Epithelial cell of prostate (primary cell): ENCODE measurements at regions not wholly inside any gene's neighbourhood (a gene's known extent, or its start where the extent isn't known, plus 50 kb on each side); places are given as distances from the start of the nearest gene placed in this dataset.

Experiments
- DNase-seq: peaks from one replicate; pipeline ENCODE4 v3.0.0-alpha.2; 2011; ENCODE audit warnings: low read depth, low spot score
- H3K27ac ChIP-seq: fragments of 450-650 bp; 2 replicates; pipeline ENCODE4 v1.5.1; 2017; ENCODE audit warnings: mild to moderate bottlenecking

- DNase-seq = no peak
- no peak overlapping the region for H3K27ac ChIP-seq
These were observed 1248.9 kb downstream of the SLITRK5 start for GRCh38 chr13:88919970-88920628.

DNA sequence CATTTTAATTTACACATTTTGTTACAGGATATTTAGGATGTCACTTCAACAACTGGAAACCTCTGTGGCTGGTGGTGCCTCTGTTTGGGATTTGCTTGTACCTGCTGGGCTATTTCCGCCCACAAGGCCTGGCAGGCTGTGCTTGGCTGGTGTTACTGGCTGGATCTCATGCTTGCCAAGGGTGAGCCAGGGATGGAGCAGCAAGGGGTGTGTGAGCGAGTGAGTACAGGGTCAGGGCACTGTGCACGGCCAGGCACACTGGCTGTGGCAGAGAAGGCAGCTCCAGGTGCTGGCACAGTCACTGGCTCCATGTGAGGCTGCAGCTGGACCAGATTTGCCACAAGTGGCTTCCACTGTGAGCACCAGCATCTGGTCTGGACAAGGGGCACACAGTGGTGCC is 1254.8 kb downstream of the SLITRK5 start:
- DNase-seq = no peak
- H3K27ac ChIP-seq = no peak overlapping the region

DNA sequence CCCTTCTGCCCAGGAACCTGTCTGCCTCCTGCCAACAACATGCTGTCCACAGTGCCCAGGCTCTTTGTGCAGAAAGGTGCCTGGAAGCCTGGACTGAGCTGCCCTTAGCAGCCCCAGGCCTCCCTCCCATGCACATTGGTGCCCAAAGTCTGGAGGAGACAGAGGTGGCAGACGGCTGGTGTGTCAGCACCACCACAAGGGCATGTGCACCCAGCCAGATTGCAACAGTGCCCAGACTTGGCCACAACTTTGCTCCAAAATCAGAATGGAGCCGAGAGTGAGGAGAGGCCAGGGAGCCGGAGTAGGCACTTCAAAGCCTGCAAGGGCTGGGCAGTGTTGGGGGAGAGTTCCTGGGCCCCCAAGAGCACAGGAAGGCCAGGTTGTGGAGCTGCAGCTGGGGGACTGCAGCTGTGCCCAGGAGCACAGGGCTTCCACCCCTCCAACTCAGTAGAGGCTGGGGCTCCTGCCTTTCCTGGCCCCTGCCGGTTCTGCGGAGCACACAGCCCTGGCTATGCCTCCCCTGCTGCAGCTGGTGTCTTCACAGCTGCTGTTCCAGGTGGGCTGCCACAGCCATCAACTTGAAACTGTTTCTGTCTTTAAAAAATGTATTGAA is 1255.8 kb downstream of the SLITRK5 start:
- DNase-seq = no peak
- H3K27ac ChIP-seq = no peak overlapping the region

- DNase-seq = no peak
- H3K27ac ChIP-seq = no peak overlapping the region
These were observed 1261.8 kb downstream of the SLITRK5 start for GRCh38 chr13:88932950-88933349.

DNA sequence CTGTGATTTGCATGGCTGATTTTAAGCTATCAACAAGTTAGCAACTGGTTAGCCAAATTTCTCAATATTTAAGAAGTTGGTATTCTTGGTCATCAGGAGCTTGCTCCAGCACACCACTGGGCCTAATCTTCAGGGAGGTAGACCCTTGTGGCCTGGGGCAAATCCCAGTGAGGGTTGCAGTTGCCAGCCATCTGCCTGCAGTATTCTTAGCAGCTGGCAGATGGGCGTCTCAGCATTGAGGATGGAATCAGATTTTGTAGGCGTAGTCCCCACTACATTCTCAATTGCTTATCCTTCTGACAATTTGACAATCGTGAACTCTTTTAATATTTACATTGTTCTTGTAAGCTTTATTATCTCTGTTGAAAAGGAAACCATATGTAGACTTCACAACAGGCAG is 1266.2 kb downstream of the SLITRK5 start:
- no peak for DNase-seq
- no peak overlapping the region for H3K27ac ChIP-seq

DNA sequence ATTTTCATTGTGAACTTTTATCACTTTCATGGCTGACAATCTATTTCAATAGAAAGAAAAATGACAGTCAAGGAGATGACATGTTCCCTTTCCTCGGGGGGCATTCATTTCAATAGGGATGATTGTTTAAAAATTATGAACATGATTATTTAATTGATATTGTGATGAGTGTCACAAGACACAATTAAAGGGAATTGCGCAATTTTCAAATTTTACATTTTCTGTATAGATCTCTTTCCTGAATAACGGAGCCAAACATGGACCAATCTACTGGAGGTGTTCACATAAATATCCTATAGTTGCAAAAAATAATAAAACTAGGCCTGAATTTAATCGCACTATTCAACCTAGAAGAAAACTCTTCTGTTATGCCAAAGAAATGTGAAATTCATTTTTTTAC is 1274.6 kb downstream of the SLITRK5 start:
- no peak overlapping the region for H3K27ac ChIP-seq
- no peak for DNase-seq

- no peak overlapping the region for H3K27ac ChIP-seq
- DNase-seq = no peak
These were observed 1277.3 kb downstream of the SLITRK5 start for GRCh38 chr13:88948501-88948900.

DNA sequence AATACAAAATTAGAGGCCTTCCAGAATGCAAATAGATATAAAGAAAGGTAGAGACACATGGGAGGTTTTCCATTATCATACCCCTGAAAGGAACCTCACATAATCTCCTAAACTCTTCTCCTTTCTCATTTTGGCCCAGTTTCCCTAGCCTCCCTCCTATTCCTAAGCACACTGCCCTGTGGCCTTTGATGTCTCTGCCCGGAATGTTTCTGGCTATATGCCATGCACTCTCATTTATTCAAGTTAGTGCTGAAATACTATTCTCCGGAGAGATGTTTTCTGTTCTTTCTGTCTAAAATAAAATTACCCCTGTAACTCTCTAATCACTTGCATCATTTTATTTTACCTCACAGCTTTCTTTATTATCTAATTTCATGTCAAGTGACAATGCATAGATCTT is 1287.7 kb downstream of the SLITRK5 start:
- DNase-seq = no peak

DNA sequence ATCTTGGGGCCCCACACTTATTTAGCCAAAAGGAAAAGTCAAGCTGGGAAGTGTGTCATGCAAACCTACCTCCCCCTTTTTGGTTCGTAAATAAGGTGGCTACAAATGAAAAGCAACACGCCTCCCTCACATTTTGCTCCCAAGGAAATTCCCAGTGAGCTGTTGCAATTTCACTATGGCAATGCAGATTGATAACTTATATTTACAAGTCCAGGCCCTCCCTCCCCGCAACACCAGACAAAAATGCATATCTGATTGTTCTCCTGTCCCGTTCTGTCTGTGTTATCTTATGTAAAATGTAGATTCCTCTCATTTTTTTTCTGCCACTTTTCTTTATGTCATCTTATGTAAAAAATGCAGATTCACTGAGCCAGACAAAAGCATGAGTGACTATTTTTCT is 1305.3 kb downstream of the SLITRK5 start:
- H3K27ac ChIP-seq = no peak overlapping the region
- DNase-seq = no peak

More for the DNA sequence above, 1287.7 kb downstream of the SLITRK5 start:
- H3K27ac ChIP-seq = no peak overlapping the region

DNA sequence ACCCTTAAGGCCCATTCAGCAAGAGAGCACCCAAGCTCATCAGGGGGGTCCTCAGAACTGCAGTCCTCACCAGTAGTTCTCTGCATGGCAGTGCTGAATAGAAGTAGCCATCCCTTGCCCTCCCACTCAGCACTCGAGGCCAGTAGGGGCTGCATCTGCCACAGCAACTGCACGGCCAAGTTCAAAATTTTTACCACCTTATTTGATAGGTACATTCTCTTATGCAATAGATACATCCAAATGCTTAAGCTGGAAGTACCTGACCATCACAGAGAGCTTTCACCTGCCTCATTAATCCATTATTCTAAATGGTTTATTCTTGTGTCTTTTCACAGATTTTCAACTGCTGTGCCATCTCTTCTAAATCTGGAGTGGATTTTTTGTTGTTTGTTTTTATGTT is 1307.4 kb downstream of the SLITRK5 start:
- no peak for DNase-seq

GRCh38 chr13:88979465-88980175 is 1308.4 kb downstream of the SLITRK5 start:
- H3K27ac ChIP-seq = no peak overlapping the region
- DNase-seq = no peak

More for the DNA sequence above, 1307.4 kb downstream of the SLITRK5 start:
- H3K27ac ChIP-seq = no peak overlapping the region

GRCh38 chr13:89003656-89004055 is 1332.5 kb downstream of the SLITRK5 start:
- DNase-seq = no peak

DNA sequence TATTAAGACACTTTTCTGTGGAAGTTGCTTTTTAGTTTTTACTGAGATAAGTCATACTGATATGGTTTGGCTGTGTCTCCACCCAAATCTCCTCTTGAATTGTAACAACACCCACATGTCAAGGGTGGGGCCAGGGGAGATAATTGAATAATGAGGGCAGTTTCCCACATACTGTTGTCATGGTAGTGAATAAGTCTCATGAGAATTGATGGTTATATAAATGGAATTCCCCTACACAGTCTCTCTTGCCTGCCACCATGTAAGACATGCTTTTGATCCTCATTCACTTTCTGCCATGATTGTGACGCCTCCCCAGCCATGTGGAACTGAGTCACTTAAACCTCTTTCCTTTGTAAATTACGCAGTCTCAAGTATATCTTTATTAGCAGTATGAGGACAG is 1340.4 kb downstream of the SLITRK5 start:
- no peak for DNase-seq
- no peak overlapping the region for H3K27ac ChIP-seq

More at GRCh38 chr13:89003656-89004055, 1332.5 kb downstream of the SLITRK5 start:
- H3K27ac ChIP-seq = no peak overlapping the region

DNA sequence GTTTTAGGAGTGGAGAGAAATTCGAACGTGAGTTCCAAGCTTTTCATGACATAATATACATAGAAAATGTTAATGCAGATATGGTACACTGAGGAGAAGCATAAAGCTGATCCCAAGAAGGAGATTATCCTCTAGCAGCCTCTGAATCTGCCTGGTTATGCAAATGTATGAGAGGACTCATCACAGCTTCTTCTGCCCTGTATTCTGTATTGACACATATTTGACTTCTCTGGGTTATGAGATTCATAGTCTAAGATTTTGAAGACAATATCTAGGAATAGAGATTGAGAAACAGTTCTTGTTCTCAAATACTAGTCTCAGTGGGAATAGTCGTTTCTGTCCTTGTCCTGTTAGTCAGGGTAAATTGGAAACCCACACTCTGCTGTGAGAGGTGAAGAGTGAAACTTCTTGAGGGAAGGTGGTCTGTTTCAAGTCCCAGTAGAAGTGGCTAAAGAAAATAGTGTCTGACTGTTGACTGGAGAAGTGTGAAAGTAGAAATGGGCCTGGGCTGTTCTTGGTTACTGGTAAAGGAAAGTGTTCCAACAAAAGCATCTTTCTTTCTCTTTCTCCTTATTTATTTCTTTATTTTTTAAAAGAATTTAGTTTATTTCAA is 1356.6 kb downstream of the SLITRK5 start:
- DNase-seq = no peak
- H3K27ac ChIP-seq = no peak overlapping the region

GRCh38 chr13:89029062-89029461 is 1357.9 kb downstream of the SLITRK5 start:
- DNase-seq = no peak
- H3K27ac ChIP-seq = no peak overlapping the region

- H3K27ac ChIP-seq = no peak overlapping the region
- no peak for DNase-seq
These were observed 1362.8 kb downstream of the SLITRK5 start for GRCh38 chr13:89034015-89034414.

DNA sequence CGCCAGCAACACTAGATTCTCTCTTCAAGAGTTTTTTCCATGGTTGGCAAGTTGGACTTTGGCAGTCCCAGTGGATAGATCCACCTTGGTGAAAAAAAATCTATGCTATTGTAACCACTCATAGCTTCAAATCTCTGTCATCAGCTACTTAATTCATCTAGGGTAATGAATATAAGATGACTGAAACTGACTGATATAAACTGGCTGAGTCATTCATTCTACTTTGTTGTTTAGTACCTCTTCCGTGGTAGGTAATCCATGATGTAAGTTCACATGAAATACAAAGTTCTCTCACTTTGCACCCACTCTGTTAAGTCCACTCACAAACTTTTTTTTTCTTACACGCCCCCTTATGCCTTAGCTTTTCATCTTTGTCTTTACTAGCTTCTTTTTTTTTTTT is 1381.5 kb downstream of the SLITRK5 start:
- DNase-seq = no peak
- no peak overlapping the region for H3K27ac ChIP-seq

DNA sequence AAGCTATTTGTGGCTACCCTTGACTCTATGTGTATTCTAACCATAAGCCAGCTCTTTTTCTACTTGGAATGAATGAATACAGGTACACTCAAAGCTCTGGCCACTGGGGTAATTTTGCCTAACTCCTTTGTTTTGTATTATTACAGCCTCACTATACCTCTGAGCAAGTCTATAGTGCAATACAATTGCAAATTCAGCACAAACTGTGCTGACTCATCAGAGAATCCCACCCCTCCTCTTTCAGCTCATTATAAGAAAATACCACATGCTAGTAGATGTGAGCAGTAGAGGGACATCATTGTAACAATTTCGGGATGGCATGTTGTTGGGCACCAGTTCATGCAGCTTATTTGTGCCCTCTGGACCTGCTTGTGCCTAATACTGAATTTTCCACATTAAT is 1382.2 kb downstream of the SLITRK5 start:
- no peak for DNase-seq
- no peak overlapping the region for H3K27ac ChIP-seq

- DNase-seq = no peak
- no peak overlapping the region for H3K27ac ChIP-seq
These were observed 1386.1 kb downstream of the SLITRK5 start for GRCh38 chr13:89057274-89057673.

- H3K27ac ChIP-seq = no peak overlapping the region
- no peak for DNase-seq
These were observed 1386.7 kb downstream of the SLITRK5 start for GRCh38 chr13:89057862-89058261.

DNA sequence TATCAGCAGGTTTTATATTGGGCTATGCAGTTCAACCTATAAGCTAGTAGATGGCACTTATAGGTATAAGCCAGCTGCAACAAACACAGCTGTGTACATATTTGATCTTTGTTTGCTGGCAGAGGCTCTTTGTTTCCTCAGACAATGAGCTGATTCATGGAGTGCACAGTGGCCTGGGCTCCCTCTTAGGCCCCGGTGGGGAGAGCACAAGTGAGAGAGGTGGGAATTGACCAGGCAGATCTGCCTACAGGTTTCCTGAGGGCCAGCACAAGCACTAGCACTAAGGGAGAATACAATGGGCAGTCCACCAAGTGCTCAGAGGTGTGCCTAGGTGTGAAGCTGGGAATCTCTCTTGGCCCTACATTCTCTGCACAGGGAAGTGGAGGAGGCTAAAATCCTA is 1390.7 kb downstream of the SLITRK5 start:
- DNase-seq = no peak
- no peak overlapping the region for H3K27ac ChIP-seq
